AG10803 (cell line): ENCODE measurements at regions not wholly inside any gene's neighbourhood (a gene's known extent, or its start where the extent isn't known, plus 50 kb on each side); places are given as distances from the start of the nearest gene placed in this dataset.
A peak's percentile ranks its signal among the peaks of the same experiment; 100 is the strongest.

Experiments
- DNase-seq: peaks from one replicate; pipeline ENCODE4 v3.0.0; 2010; ENCODE audit warnings: low read depth
- H3K4me3 ChIP-seq: 2 replicates; pipeline ENCODE4 v1.5.1; 2011; ENCODE audit warnings: mild to moderate bottlenecking, low read length, control low read depth
- TF ChIP-seq, protein P1 (sequence below): conservative IDR thresholded peaks from 2 replicates; pipeline ENCODE4 v1.5.1; 2011; ENCODE audit warnings: mild to moderate bottlenecking, low read length, control low read depth, inconsistent platforms

- DNase-seq = no peak
- H3K4me3 ChIP-seq = no peak overlapping the region
- TF ChIP-seq, protein P1, sequence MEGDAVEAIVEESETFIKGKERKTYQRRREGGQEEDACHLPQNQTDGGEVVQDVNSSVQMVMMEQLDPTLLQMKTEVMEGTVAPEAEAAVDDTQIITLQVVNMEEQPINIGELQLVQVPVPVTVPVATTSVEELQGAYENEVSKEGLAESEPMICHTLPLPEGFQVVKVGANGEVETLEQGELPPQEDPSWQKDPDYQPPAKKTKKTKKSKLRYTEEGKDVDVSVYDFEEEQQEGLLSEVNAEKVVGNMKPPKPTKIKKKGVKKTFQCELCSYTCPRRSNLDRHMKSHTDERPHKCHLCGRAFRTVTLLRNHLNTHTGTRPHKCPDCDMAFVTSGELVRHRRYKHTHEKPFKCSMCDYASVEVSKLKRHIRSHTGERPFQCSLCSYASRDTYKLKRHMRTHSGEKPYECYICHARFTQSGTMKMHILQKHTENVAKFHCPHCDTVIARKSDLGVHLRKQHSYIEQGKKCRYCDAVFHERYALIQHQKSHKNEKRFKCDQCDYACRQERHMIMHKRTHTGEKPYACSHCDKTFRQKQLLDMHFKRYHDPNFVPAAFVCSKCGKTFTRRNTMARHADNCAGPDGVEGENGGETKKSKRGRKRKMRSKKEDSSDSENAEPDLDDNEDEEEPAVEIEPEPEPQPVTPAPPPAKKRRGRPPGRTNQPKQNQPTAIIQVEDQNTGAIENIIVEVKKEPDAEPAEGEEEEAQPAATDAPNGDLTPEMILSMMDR = no peak
Measured at GRCh38 chr4:86481440-86481839, 112.7 kb upstream of the PTPN13 start.

DNA sequence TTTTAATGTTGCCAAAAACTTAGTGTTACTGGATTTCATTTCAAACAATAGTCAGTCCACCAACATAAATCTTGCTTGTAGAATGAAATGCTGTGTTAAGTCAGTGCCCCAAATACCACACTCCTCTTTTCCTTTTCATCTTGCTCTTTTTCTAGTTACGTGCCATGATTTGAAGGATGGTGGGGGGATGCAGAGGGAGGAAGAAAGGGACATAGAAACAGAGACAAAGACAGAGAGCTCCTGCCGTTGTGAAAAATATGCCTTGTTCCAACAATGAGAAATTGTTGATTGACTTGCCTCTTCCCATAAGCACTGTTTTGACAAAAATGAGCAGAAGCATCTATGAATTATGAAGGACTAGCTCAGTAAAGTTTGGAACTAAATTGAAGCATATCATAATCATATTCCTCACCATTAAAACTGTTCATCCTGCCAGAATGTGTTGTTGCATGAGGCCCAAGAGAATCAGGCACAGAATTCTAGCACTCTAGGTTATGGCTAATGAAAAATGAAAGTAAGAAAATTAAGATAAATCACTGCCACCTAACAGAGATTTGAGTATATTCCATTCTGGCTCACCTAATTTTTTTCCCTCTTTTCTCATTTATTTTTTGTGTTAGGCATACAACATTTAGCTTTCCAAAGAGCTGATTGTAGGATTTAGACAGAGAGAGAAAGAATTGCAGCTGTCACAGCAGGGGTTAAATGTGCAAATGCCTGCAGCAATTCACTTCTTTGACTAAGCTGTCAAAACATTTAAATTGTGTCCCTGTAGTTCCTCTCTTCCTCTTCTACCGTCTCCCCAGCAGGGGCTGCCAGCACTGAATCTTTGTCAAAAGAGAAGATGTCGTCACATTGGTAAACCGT lies 111.6 kb upstream of the PTPN13 start:
- H3K4me3 ChIP-seq = no peak overlapping the region
- no peak for DNase-seq
- TF ChIP-seq, protein P1 = peak; percentile 28

DNA sequence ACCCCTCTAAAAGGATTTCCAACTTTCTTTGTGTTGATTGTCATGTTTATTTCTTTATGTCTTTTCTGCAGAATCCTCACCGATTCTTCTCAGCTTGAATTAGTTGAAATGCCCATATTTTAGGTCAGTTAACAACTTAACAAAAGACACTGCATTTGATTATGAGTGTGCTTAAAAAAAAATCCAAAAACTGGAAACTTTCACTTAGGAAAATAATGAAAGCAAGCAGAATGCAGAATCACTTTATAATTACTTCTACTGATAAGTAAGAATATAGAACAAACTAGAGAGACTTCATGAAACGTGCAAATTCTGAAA lies 111.0 kb upstream of the PTPN13 start:
- DNase-seq = no peak
- TF ChIP-seq, protein P1 = no peak
- no peak overlapping the region for H3K4me3 ChIP-seq

DNA sequence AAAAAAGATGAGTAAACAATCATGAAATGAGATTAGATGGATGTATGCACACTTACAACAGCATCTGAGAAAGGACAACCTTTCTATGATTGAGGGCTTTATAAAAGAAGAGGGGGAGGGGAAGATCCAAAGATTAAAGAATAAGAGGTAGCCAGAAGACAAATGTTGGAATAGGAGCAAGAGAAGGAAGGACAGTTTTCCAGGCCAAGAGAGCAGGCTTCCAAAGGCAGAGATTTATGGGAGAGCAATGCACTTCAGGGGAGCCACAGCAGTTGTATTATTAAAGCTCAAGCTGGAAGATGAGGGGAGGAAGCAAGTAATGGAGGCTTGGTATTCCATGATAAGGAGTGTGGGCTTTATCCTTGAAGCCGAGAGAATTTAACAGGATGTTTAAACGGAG lies 110.3 kb upstream of the PTPN13 start:
- H3K4me3 ChIP-seq = no peak overlapping the region
- TF ChIP-seq, protein P1 = no peak
- no peak for DNase-seq

DNA sequence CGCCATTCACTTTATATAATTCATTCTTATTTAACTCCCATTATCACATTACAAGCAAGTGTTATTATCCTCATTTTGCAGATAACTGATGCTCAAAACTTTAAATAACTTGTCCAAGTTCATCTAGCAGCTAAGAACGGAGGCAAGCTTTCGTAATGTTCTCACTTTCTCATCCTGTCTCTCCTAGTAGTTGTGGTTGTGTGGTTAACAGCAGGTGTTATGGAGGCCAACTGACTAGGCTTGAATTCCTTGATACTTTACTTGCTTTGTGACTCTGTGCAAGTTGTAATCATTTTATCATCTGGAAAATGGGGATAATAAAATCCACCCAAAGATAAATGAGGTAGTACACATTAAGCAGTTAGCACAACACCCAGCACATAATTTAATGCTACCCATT lies 109.9 kb upstream of the PTPN13 start:
- no peak overlapping the region for H3K4me3 ChIP-seq
- TF ChIP-seq, protein P1 = no peak
- DNase-seq = no peak

DNA sequence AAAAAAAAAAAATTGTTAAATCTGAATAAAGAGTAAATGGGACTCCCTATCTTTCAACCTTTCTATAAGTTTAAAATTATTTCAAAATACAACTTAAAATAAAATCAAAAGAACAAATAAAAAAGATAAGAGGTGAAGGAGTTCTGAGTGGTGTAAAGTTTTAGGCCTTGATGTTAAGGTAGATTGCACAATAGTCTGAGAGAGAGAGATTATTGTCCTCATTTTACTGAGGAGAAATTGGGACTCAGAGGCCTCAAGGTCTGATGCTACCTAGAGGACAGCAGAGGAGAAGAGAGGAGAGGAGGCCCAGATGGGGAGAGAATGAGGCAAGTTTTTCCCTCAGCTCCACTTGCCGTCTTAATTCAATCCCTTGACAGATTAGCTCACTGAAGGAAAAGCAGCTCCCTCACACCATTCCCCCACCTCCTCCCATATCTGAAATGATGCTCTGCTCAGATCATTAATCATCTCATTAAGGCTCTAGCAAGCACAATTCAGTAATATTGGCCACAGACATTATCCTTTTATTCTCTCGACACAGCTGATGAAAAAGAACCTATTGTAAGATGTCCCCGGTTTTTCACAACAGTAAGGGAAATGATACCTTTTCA lies 106.3 kb upstream of the PTPN13 start:
- no peak for DNase-seq
- TF ChIP-seq, protein P1 = no peak
- H3K4me3 ChIP-seq = no peak overlapping the region

DNA sequence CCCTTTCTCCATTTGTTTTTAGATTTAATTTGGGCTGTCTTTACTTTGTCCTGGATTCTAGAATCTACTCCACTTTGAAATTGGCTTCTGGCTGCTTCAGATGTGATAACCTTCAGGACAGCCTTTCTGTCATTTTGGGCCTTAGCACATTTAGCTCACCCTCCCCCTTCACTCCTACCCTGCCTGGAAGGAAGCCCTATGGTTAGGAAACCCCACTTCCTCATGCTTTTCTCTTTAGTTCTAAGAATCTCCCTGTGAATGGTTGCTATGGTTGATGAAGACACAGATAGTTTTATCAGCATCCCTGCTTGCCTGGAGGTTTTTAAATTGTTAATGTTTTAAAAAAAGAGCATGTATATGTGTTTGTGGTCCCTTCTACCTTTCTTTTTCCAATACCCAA lies 100.7 kb upstream of the PTPN13 start:
- no peak overlapping the region for H3K4me3 ChIP-seq
- TF ChIP-seq, protein P1 = no peak
- peak; percentile 67 for DNase-seq
